Karpas-422 (cell line): ENCODE measurements at regions not wholly inside any gene's neighbourhood (a gene's known extent, or its start where the extent isn't known, plus 50 kb on each side); places are given as distances from the start of the nearest gene placed in this dataset.

ENCODE experiments used
- DNase-seq: peaks from one replicate; pipeline ENCODE4 v3.0.0-alpha.2; 2015
- H2AFZ ChIP-seq: fragments of 200-600 bp; sonication (generic); 2 replicates; pipeline ENCODE4 v1.6.1; 2014; ENCODE audit warnings: antibody characterized with exemption, low read length, mixed read lengths
- H3K27ac ChIP-seq: fragments of 200-600 bp; sonication (generic); 2 replicates; pipeline ENCODE4 v1.5.1; 2014; ENCODE audit warnings: mild to moderate bottlenecking, low read length, moderate library complexity
- H3K27me3 ChIP-seq: fragments of 200-600 bp; sonication (generic); 2 replicates; pipeline ENCODE4 v1.6.1; 2014; ENCODE audit warnings: low read length, mixed read lengths
- H3K36me3 ChIP-seq: fragments of 200-600 bp; sonication (generic); 2 replicates; pipeline ENCODE4 v1.6.1; 2014; ENCODE audit warnings: low read length, mixed read lengths; ENCODE audit not compliant: insufficient read depth
- H3K4me1 ChIP-seq: fragments of 200-600 bp; sonication (generic); 2 replicates; pipeline ENCODE4 v1.6.1; 2014; ENCODE audit warnings: mild to moderate bottlenecking, low read length, mixed read lengths
- H3K4me2 ChIP-seq: fragments of 200-600 bp; sonication (generic); 2 replicates; pipeline ENCODE4 v1.6.1; 2014; ENCODE audit warnings: low read length, low read depth, mild to moderate bottlenecking; ENCODE audit not compliant: poor library complexity, severe bottlenecking
- H3K4me3 ChIP-seq: fragments of 200-600 bp; sonication (generic); 2 replicates; pipeline ENCODE4 v1.5.1; 2014; ENCODE audit warnings: mild to moderate bottlenecking, antibody characterized with exemption, low read length, mixed read lengths
- H3K79me2 ChIP-seq: fragments of 200-600 bp; sonication (generic); 2 replicates; pipeline ENCODE4 v1.6.1; 2014; ENCODE audit warnings: mild to moderate bottlenecking, low read length, mixed read lengths
- H3K9ac ChIP-seq: fragments of 200-600 bp; sonication (generic); 2 replicates; pipeline ENCODE4 v1.6.0; 2014; ENCODE audit warnings: low read length
- H3K9me2 ChIP-seq: fragments of 200-600 bp; sonication (generic), shearing (Covaris generic); replicated peaks from 2 replicates; pipeline ENCODE4 v1.6.0; 2014; ENCODE audit warnings: mild to moderate bottlenecking, low read length, moderate library complexity; ENCODE audit not compliant: insufficient read depth
- H3K9me3 ChIP-seq: fragments of 300-700, 200-600 bp; sonication (generic); 2 replicates; pipeline ENCODE4 v1.6.1; 2014; ENCODE audit warnings: low read length, mixed read lengths
- H4K20me1 ChIP-seq: fragments of 200-600 bp; sonication (generic); 2 replicates; pipeline ENCODE4 v1.6.1; 2014; ENCODE audit warnings: mild to moderate bottlenecking, antibody characterized with exemption, low read length, low read depth; ENCODE audit not compliant: insufficient read depth

GRCh38 chr7:17671956-17672355 lies 268.3 kb downstream of the SNX13 start:
- Histone ChIP-seq H3K27me3 (no peaks in the 10 kb centered on the region), H3K4me2 (no peak overlapping the region), H3K4me3 (no peak overlapping the region), H3K27ac (no peak overlapping the region), H2AFZ (no peak overlapping the region), H3K9ac (no peak overlapping the region), H4K20me1 (no peaks in the 10 kb centered on the region), H3K9me3 (no peaks in the 10 kb centered on the region), H3K9me2 (no peaks in the 10 kb centered on the region), H3K4me1 (no peaks in the 10 kb centered on the region), H3K79me2 (no peaks in the 10 kb centered on the region), H3K36me3 (no peaks in the 10 kb centered on the region)
- DNase-seq = no peak

GRCh38 chr7:17672783-17673182 lies 267.5 kb downstream of the SNX13 start:
- no peaks in the 10 kb centered on the region for H3K9me2 ChIP-seq
- H3K27me3 ChIP-seq = no peaks in the 10 kb centered on the region
- no peak overlapping the region for H3K4me3 ChIP-seq
- no peak overlapping the region for H3K27ac ChIP-seq
- no peak for DNase-seq
- no peaks in the 10 kb centered on the region for H3K79me2 ChIP-seq
- no peaks in the 10 kb centered on the region for H4K20me1 ChIP-seq
- no peaks in the 10 kb centered on the region for H3K9me3 ChIP-seq
- H3K4me1 ChIP-seq = no peaks in the 10 kb centered on the region
- no peak overlapping the region for H2AFZ ChIP-seq
- no peak overlapping the region for H3K4me2 ChIP-seq
- H3K9ac ChIP-seq = no peak overlapping the region
- no peaks in the 10 kb centered on the region for H3K36me3 ChIP-seq

- DNase-seq = no peak
- Histone ChIP-seq H3K4me2 (no peak overlapping the region), H3K9ac (no peak overlapping the region), H3K79me2 (no peaks in the 10 kb centered on the region), H3K4me1 (no peaks in the 10 kb centered on the region), H3K9me2 (no peaks in the 10 kb centered on the region), H2AFZ (no peak overlapping the region), H3K4me3 (no peak overlapping the region), H3K9me3 (no peaks in the 10 kb centered on the region), H3K36me3 (no peaks in the 10 kb centered on the region), H3K27ac (no peak overlapping the region), H3K27me3 (no peaks in the 10 kb centered on the region), H4K20me1 (no peaks in the 10 kb centered on the region)
These were observed 265.9 kb downstream of the SNX13 start for GRCh38 chr7:17674166-17674942.

- H3K9me2 ChIP-seq = no peaks in the 10 kb centered on the region
- no peak for DNase-seq
- no peaks in the 10 kb centered on the region for H4K20me1 ChIP-seq
- H3K9ac ChIP-seq = no peak overlapping the region
- H3K27me3 ChIP-seq = no peaks in the 10 kb centered on the region
- no peaks in the 10 kb centered on the region for H3K79me2 ChIP-seq
- H2AFZ ChIP-seq = no peak overlapping the region
- H3K27ac ChIP-seq = no peak overlapping the region
- H3K36me3 ChIP-seq = no peaks in the 10 kb centered on the region
- H3K4me1 ChIP-seq = no peaks in the 10 kb centered on the region
- H3K4me3 ChIP-seq = no peak overlapping the region
- H3K9me3 ChIP-seq = no peaks in the 10 kb centered on the region
- H3K4me2 ChIP-seq = no peak overlapping the region
These were observed 265.2 kb downstream of the SNX13 start for GRCh38 chr7:17674943-17675608.

- no peak for DNase-seq
- Histone ChIP-seq H3K9ac (no peak overlapping the region), H3K79me2 (no peaks in the 10 kb centered on the region), H2AFZ (no peak overlapping the region), H3K9me2 (no peaks in the 10 kb centered on the region), H4K20me1 (no peaks in the 10 kb centered on the region), H3K4me1 (no peaks in the 10 kb centered on the region), H3K36me3 (no peaks in the 10 kb centered on the region), H3K27ac (no peak overlapping the region), H3K4me2 (no peak overlapping the region), H3K4me3 (no peak overlapping the region), H3K9me3 (no peaks in the 10 kb centered on the region), H3K27me3 (no peaks in the 10 kb centered on the region)
These were observed 262.9 kb downstream of the SNX13 start for GRCh38 chr7:17677408-17677807.

- H3K27me3 ChIP-seq = no peaks in the 10 kb centered on the region
- no peak overlapping the region for H3K4me3 ChIP-seq
- H4K20me1 ChIP-seq = no peaks in the 10 kb centered on the region
- peaks cover 10% of the 10 kb centered on the region for H3K4me1 ChIP-seq
- H3K9me2 ChIP-seq = no peaks in the 10 kb centered on the region
- H3K9me3 ChIP-seq = no peaks in the 10 kb centered on the region
- H3K9ac ChIP-seq = no peak overlapping the region
- H3K36me3 ChIP-seq = no peaks in the 10 kb centered on the region
- H3K4me2 ChIP-seq = no peak overlapping the region
- H3K27ac ChIP-seq = no peak overlapping the region
- no peak for DNase-seq
- no peak overlapping the region for H2AFZ ChIP-seq
- no peaks in the 10 kb centered on the region for H3K79me2 ChIP-seq
These were observed 261.4 kb downstream of the SNX13 start for GRCh38 chr7:17678896-17679295.

GRCh38 chr7:17679458-17679857 lies 260.8 kb downstream of the SNX13 start:
- Histone ChIP-seq H3K4me1 (peaks cover 15% of the 10 kb centered on the region), H3K27me3 (no peaks in the 10 kb centered on the region), H3K27ac (no peak overlapping the region), H4K20me1 (no peaks in the 10 kb centered on the region), H3K79me2 (no peaks in the 10 kb centered on the region), H3K36me3 (no peaks in the 10 kb centered on the region), H3K9ac (no peak overlapping the region), H3K4me3 (no peak overlapping the region), H3K4me2 (no peak overlapping the region), H3K9me2 (no peaks in the 10 kb centered on the region), H2AFZ (no peak overlapping the region), H3K9me3 (no peaks in the 10 kb centered on the region)
- no peak for DNase-seq

GRCh38 chr7:17680026-17680425 lies 260.3 kb downstream of the SNX13 start:
- no peaks in the 10 kb centered on the region for H3K79me2 ChIP-seq
- H2AFZ ChIP-seq = no peak overlapping the region
- no peak for DNase-seq
- no peak overlapping the region for H3K27ac ChIP-seq
- H3K4me3 ChIP-seq = no peak overlapping the region
- H3K9me2 ChIP-seq = no peaks in the 10 kb centered on the region
- no peak overlapping the region for H3K9ac ChIP-seq
- H3K4me1 ChIP-seq = peaks cover 15% of the 10 kb centered on the region
- H3K36me3 ChIP-seq = no peaks in the 10 kb centered on the region
- H3K9me3 ChIP-seq = no peaks in the 10 kb centered on the region
- H3K4me2 ChIP-seq = no peak overlapping the region
- H4K20me1 ChIP-seq = no peaks in the 10 kb centered on the region
- no peaks in the 10 kb centered on the region for H3K27me3 ChIP-seq
